GM18517 (cell line): ENCODE measurements at regions not wholly inside any gene's neighbourhood (a gene's known extent, or its start where the extent isn't known, plus 50 kb on each side); places are given as distances from the start of the nearest gene placed in this dataset.

ENCODE experiments used
- ATAC-seq: cut with Tn5 transposase; IDR thresholded peaks from one replicate; pipeline ENCODE4 v1.9.1; 2021; ENCODE audit warnings: mild to moderate bottlenecking, moderate library complexity; ENCODE audit not compliant: unreplicated experiment

- ATAC-seq: peak; percentile 62
These were observed 107.2 kb upstream of the RASGRP1 start for GRCh38 chr15:38671675-38672254.

- no peak for ATAC-seq
These were observed 107.7 kb upstream of the RASGRP1 start for GRCh38 chr15:38672273-38672672.

- peak; percentile 50 for ATAC-seq
These were observed 108.4 kb upstream of the RASGRP1 start for GRCh38 chr15:38672814-38673670.

GRCh38 chr15:38674448-38674847 lies 109.8 kb upstream of the RASGRP1 start:
- no peak for ATAC-seq

GRCh38 chr15:38678281-38678680 lies 113.7 kb upstream of the RASGRP1 start:
- ATAC-seq: no peak

- ATAC-seq: no peak
These were observed 116.2 kb upstream of the RASGRP1 start for GRCh38 chr15:38680775-38681174.

GRCh38 chr15:38682363-38682762 lies 117.7 kb upstream of the RASGRP1 start:
- no peak for ATAC-seq

GRCh38 chr15:38682861-38683260 lies 118.2 kb upstream of the RASGRP1 start:
- no peak for ATAC-seq

- peak; percentile 93 for ATAC-seq
These were observed 119.0 kb upstream of the RASGRP1 start for GRCh38 chr15:38683382-38684242.

- ATAC-seq: no peak
These were observed 119.9 kb upstream of the RASGRP1 start for GRCh38 chr15:38684440-38685010.

- no peak for ATAC-seq
These were observed 121.2 kb upstream of the RASGRP1 start for GRCh38 chr15:38685686-38686339.

- ATAC-seq: no peak
These were observed 122.7 kb upstream of the RASGRP1 start for GRCh38 chr15:38687340-38687739.

- no peak for ATAC-seq
These were observed 123.3 kb upstream of the RASGRP1 start for GRCh38 chr15:38687775-38688495.

- ATAC-seq: no peak
These were observed 124.1 kb upstream of the RASGRP1 start for GRCh38 chr15:38688761-38689160.

- ATAC-seq: no peak
These were observed 124.9 kb upstream of the RASGRP1 start for GRCh38 chr15:38689522-38689921.

GRCh38 chr15:38690216-38690615 lies 125.6 kb upstream of the RASGRP1 start:
- no peak for ATAC-seq

- peak; percentile 60 for ATAC-seq
These were observed 126.2 kb upstream of the RASGRP1 start for GRCh38 chr15:38690719-38691332.

- ATAC-seq: no peak
These were observed 126.8 kb upstream of the RASGRP1 start for GRCh38 chr15:38691377-38691776.

GRCh38 chr15:38691965-38692788 lies 127.6 kb upstream of the RASGRP1 start:
- no peak for ATAC-seq
